Right lobe of liver (tissue), 4 donors: ENCODE measurements at regions not wholly inside any gene's neighbourhood (a gene's known extent, or its start where the extent isn't known, plus 50 kb on each side); places are given as distances from the start of the nearest gene placed in this dataset.

Experiments
- CTCF ChIP-seq, 4 donors: fragments of 200-600 bp in 3 of 4; fragments of 450-650 bp in 1 of 4; IDR thresholded peaks; one replicate each; pipeline versions ENCODE4 v1.5.1 to v1.8.0; 2016 to 2022; ENCODE audit warnings: antibody characterized with exemption in 4 of 4, mild to moderate bottlenecking in 2 of 4
- POLR2A ChIP-seq: fragments of 450-650 bp; IDR thresholded peaks from one replicate; pipeline ENCODE4 v1.6.1; 2017; ENCODE audit warnings: antibody characterized with exemption, mild to moderate bottlenecking
- donor health status: DM: no; HTN: no; CAD: no.
- donor health status: DM: no; HTN: no; CAD: no.
- donor health status: DM: no; HTN: yes; CAD: no.

DNA sequence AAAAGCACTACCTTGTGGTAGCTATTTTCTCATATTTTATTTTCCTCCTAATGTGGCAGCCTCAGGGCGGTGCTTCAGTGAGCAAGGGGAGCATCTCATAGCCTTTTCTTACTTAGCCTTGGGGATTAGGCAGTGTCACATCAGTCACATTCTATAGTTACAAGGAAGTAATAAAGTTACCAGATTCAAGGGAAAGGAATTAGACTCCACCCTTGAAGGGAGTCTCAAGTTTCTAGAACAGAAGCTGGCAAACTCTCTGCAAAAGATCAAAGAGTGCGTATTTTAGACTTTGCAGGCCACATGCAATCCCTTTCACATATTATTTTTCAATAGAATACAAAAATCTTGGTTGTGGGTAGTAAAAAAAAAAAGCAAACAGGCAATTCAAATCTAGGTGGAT is 350.4 kb downstream of the AMY1C start:
- TF ChIP-seq CTCF (IDR thresholded peaks at IDR 0.05) (no peak), POLR2A (no peak)
